Chondrocyte (in vitro differentiated cells): ENCODE measurements at regions not wholly inside any gene's neighbourhood (a gene's known extent, or its start where the extent isn't known, plus 50 kb on each side); places are given as distances from the start of the nearest gene placed in this dataset.

ENCODE experiments used
- DNase-seq: peaks from one replicate; pipeline ENCODE4 v3.0.0; 2021; ENCODE audit warnings: mixed read lengths, low spot score
- H3K27ac Mint-ChIP-seq: one replicate; pipeline ENCODE4 v1.8.0; 2021; ENCODE audit warnings: mild to moderate bottlenecking, moderate library complexity, mixed read lengths; ENCODE audit not compliant: unreplicated experiment
- H3K27me3 Mint-ChIP-seq: 2 replicates; pipeline ENCODE4 v1.8.0; 2021; ENCODE audit warnings: low read depth, mixed read lengths
- H3K36me3 Mint-ChIP-seq: 2 replicates; pipeline ENCODE4 v1.8.0; 2021; ENCODE audit warnings: low read depth, mixed read lengths
- H3K4me1 Mint-ChIP-seq: 2 replicates; pipeline ENCODE4 v1.8.0; 2021; ENCODE audit warnings: low read depth, mild to moderate bottlenecking, mixed read lengths
- H3K4me3 Mint-ChIP-seq: one replicate; pipeline ENCODE4 v1.8.0; 2021; ENCODE audit warnings: mild to moderate bottlenecking, moderate library complexity, mixed read lengths; ENCODE audit not compliant: unreplicated experiment
- H3K9me3 Mint-ChIP-seq: 2 replicates; pipeline ENCODE4 v1.8.0; 2021; ENCODE audit warnings: low read depth, mixed read lengths
- CTCF ChIP-seq: fragments of 200-600 bp; sonication (generic); IDR thresholded peaks from 2 replicates; pipeline ENCODE4 v1.5.0; 2021; ENCODE audit warnings: antibody characterized with exemption, mild to moderate bottlenecking, moderate library complexity

- Mint-ChIP-seq H3K4me3 (no peak overlapping the region), H3K27ac (no peak overlapping the region), H3K36me3 (peaks cover 2% of the 10 kb centered on the region), H3K27me3 (no peaks in the 10 kb centered on the region), H3K9me3 (peaks cover 20% of the 10 kb centered on the region), H3K4me1 (peaks cover 19% of the 10 kb centered on the region)
- no peak for TF ChIP-seq CTCF
- DNase-seq, result no peak
Measured at GRCh38 chr6:14267885-14268660, 150.5 kb downstream of the CD83 start.

- Mint-ChIP-seq H3K4me1 (peaks cover 19% of the 10 kb centered on the region), H3K27ac (no peak overlapping the region), H3K27me3 (no peaks in the 10 kb centered on the region), H3K9me3 (peaks cover 11% of the 10 kb centered on the region), H3K4me3 (no peak overlapping the region), H3K36me3 (peaks cover 2% of the 10 kb centered on the region)
- DNase-seq, result no peak
- no peak for TF ChIP-seq CTCF
Measured at GRCh38 chr6:14269436-14269835, 151.9 kb downstream of the CD83 start.

- H3K4me1 Mint-ChIP-seq, result peaks cover 20% of the 10 kb centered on the region
- no peaks in the 10 kb centered on the region for H3K27me3 Mint-ChIP-seq
- H3K36me3 Mint-ChIP-seq, result peaks cover 2% of the 10 kb centered on the region
- peaks cover 10% of the 10 kb centered on the region for H3K9me3 Mint-ChIP-seq
- TF ChIP-seq CTCF, result no peak
- H3K4me3 Mint-ChIP-seq, result no peak overlapping the region
- DNase-seq, result no peak
- H3K27ac Mint-ChIP-seq, result no peak overlapping the region
Measured at GRCh38 chr6:14270142-14270893, 152.7 kb downstream of the CD83 start.

GRCh38 chr6:14270925-14271788, 153.6 kb downstream of the CD83 start:
- H3K4me3 Mint-ChIP-seq, result no peak overlapping the region
- no peak for DNase-seq
- peaks cover 10% of the 10 kb centered on the region for H3K9me3 Mint-ChIP-seq
- TF ChIP-seq CTCF, result peak; percentile 8
- peaks cover 29% of the 10 kb centered on the region for H3K4me1 Mint-ChIP-seq
- H3K36me3 Mint-ChIP-seq, result peaks cover 2% of the 10 kb centered on the region
- peak overlapping the region; percentile 83 for H3K27ac Mint-ChIP-seq
- no peaks in the 10 kb centered on the region for H3K27me3 Mint-ChIP-seq
